IPS-NIHi7 (cell line): ENCODE measurements at regions not wholly inside any gene's neighbourhood (a gene's known extent, or its start where the extent isn't known, plus 50 kb on each side); places are given as distances from the start of the nearest gene placed in this dataset.

Experiments used
- DNase-seq: peaks from one replicate; pipeline ENCODE4 v3.0.0; 2012; ENCODE audit warnings: mixed read lengths; ENCODE audit errors: extremely low spot score

DNA sequence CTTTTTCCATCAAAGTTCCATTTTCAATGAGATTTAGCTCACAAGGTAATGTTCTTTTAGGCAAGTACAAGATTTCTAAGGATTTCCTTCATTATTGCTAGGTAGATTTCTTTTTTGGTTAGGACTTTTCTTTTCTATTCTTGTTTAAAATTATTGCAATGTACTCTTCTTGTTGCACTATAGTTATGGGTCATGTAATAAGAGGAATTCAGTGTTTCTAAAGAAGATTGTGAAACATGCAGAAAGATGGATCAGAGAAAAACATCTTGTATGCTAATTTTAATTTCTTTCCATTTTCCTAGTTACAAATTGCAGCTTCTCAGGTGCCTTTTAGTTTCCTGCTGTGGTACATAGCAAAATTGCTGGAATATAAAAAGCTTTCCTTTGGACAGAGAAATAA lies 56.1 kb downstream of the BTG1 start:
- no peak for DNase-seq

DNA sequence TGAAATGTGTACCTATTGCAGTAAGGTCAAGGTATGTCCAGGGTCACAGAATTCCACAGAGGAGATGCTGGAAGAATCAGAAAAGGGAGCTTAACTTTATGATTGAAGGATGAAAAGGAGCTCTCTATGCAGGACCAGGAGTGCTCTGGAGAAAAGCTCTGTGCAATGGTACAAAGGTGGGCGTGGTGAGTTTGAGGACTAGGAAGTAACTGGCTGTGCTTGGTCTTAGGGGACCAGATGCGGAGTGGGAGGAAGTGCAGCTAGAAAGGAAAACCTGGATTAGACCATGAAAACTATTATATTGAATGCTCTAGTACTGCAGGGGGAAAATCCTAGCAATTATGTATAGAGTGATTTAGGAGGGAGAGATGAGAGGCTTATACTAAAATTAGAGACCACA lies 56.8 kb downstream of the BTG1 start:
- no peak for DNase-seq

DNA sequence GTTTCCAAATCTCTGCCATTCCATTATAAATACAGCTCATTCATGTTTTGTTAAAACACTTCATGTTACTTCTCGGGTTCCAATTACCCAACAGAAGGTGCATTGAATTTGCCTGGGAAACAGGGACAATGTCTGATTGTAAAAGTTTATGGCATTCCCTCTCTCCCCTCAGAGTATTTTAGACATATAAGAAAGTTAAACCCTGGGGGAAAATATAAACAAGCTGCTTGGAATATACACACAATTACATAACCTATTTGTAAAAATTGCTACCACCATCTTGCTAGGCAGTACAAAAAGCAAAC lies 60.0 kb downstream of the BTG1 start:
- DNase-seq, result no peak

- no peak for DNase-seq
Observed at GRCh38 chr12:92085040-92085735, 60.5 kb downstream of the BTG1 start.

DNA sequence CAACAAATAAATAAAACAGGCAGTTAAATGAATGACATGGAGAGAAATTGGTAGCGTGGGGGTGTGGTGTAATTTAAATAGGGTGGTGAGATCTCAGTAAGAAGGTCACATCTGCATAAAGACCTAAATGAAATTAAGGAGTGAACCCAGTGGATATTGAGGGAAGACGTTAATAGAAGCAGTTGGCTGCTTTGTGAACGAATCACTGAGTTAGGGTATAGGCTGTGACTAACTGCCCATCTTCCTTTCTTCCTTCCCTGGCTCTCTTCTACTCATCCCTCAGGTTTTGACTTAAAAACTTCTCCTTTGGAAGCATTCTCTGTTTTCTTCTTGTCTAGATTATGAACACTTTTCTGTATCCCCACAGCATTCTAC lies 64.7 kb downstream of the BTG1 start:
- DNase-seq, result no peak

DNA sequence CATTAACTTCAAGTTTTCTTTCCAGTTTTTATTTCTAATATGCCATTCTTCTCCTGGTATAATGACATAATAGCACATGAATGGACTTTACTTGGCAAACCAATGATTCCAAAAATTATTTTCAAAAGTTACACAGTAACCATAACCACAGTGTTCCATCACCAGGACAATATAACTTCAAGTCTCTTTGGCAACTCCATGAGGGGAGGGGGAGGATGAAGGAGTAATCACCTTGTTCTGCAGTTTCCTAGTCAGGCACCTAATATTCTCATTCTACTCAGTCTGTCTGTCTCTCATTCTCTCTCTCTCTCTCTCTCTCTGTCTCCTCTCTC lies 66.6 kb downstream of the BTG1 start:
- no peak for DNase-seq

- DNase-seq, result no peak
Observed at GRCh38 chr12:92078167-92079053, 67.2 kb downstream of the BTG1 start.

GRCh38 chr12:92077530-92077929 lies 68.1 kb downstream of the BTG1 start:
- no peak for DNase-seq

GRCh38 chr12:92076101-92076500 lies 69.5 kb downstream of the BTG1 start:
- DNase-seq, result no peak

DNA sequence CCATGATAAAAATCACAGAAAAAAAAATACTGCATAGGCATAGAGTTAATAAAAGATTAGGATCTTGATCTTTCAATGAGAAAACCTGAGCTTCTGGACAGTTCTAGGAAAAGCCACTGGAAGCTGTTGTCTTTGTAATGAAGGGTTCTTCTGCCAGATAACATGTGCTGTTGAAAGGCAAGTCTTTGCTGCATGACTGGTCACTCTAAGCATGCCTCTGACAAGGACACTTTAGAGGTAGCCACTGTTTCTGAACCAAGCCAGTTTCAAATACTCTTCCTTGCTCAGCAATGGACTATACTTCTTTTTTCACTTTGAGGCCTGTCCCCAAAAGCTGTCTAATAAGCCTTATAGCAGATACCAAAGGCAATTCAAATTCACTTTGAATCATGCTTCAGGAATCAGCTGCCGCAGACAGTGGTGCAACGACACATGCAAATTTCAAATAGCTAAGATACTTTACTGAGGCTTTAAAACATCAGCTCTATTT lies 70.2 kb downstream of the BTG1 start:
- DNase-seq, result no peak

DNA sequence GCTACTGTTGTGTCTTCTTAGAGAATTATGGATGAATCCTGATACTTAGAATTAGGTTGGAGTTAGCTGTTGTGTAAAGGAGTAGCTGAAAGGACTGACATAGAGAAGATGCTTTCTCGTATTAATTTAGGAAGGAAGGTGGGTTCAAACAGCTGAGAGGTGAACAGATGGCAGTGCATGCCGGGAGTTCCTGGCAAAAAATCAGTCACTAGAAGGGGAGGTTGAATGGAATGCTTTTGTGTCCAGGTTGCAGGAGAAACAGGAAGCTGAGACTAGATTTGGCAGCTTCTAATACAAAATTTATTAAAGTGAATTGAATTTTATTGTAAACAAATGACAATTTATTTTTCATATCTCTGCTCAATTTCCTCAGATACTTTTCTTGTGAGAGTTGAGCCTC lies 70.8 kb downstream of the BTG1 start:
- DNase-seq, result no peak

DNA sequence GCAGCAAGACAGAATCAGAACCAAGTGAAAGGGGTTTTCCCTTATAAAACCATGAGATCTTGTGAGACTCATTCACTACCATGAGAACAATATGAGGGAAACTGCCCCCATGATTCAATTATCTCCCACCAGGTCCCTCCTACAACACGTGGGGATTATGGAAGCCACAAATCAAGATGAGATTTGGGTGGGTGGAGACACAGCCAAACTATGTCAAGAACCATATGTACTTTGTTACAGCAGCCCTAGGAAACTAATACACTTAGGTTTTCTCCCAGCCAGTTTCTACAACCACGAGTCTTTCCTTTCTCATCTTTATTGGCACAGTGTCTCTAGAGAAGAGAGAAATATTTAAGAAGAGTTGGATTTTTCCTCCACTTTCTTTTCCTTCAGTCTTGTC lies 72.6 kb downstream of the BTG1 start:
- DNase-seq, result no peak

GRCh38 chr12:92072112-92072511 lies 73.5 kb downstream of the BTG1 start:
- no peak for DNase-seq

DNA sequence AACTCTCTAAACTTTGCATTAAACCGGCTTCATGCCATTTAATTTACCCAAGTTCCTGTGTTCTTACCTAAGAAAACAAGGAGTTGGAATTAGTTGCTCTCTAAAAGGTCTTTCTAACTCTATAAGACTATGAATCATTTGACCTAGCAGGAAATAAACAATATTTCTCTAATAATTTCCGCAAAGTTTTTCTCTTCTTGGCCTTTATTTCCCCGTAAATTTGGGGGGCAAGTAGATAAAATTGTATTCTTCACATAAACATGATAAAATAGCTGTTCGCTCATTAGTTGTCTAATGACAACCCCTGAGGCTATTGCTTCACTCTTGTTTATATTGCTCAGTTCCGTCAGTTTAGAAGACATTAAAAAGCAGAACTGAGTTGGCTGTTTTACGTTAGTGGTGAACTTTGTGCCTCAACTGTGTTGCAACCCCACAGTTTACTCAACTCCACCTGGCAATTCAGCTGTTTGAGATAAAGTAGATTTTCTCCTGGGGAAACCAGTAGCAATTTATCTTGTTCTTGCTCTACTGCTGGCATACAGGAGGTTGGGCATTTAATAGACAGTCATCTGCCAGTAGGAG lies 74.7 kb downstream of the BTG1 start:
- DNase-seq, result no peak

- no peak for DNase-seq
Observed at GRCh38 chr12:92070054-92070863, 75.4 kb downstream of the BTG1 start.

GRCh38 chr12:92068459-92068858 lies 77.2 kb downstream of the BTG1 start:
- no peak for DNase-seq

DNA sequence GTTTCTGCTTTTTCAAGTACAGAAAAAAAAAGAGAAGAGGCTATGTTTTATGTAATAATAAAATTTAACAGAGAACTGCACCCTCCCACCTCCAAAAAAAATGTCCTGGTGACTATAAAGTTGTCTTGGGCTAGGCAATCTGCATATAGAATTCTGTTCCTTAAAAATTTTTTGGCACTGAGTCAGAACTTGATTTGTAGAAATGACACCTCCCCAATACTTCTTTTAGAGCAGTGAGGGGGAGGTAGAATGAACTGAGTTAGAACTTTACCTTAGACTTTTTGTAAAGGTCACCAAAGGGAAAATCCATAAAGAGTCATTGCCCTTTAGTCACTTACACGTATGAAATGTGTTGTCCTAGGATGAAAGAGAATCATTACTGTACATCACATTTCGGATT lies 80.0 kb downstream of the BTG1 start:
- no peak for DNase-seq

DNA sequence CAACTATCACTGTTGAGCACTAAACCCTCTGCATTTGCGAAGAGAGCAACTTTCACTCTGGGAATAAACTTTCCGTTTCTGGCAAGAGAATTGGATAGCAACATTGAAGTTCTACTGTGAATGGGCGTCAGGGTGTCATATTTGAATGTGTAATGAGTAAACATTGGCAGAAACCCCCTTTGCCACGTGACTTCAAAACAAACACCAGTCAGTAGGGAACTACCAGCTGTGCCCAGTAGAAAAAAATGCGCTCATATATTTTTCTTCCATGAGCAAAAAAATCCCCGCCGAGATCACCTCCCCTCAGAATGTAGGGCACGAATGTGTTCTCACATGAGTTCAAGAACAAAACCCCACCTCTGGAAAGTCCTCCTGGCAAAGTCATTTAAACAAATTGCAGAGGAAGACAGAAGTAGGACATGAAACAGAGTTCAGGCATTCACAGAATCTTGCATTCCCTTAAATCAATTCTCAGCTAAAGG lies 80.6 kb downstream of the BTG1 start:
- DNase-seq, result no peak

GRCh38 chr12:92064422-92064821 lies 81.2 kb downstream of the BTG1 start:
- DNase-seq, result no peak

- no peak for DNase-seq
Observed at GRCh38 chr12:92063641-92064040, 82.0 kb downstream of the BTG1 start.

- DNase-seq, result no peak
Observed at GRCh38 chr12:92062539-92063493, 82.8 kb downstream of the BTG1 start.
